ENCODE measurements at regions not wholly inside any gene's neighbourhood (a gene's known extent, or its start where the extent isn't known, plus 50 kb on each side); places are given as distances from the start of the nearest gene placed in this dataset.
"Not testable (repeated sequence)": the region's sequence is repeated elsewhere in the genome, so short reads cannot be mapped to it uniquely, and the experiment has no call there.

GRCh38 chr3:139140553-139140952 lies 95.9 kb upstream of the PRR23C start:
- no peaks in the 10 kb centered on the region for H3K36me3 ChIP-seq (ENCODE audit: insufficient read depth, insufficient read length, low read length)
- no peak for DNase-seq (ENCODE audit: low read depth, low spot score)
- H3K4me3 ChIP-seq (ENCODE audit: insufficient read length, low read depth): no peak overlapping the region
- no peaks in the 10 kb centered on the region for H3K27me3 ChIP-seq (ENCODE audit: insufficient read depth, insufficient read length)
- no peak overlapping the region for H3K9ac ChIP-seq (ENCODE audit: insufficient read length, low read depth)
- TF ChIP-seq YY1 (IDR thresholded peaks at IDR 0.05; ENCODE audit: insufficient read depth, insufficient read length) (no peak), SUZ12 (IDR thresholded peaks at IDR 0.05; ENCODE audit: extremely low read depth, insufficient read depth, insufficient read length) (no peak), ZNF274 (IDR thresholded peaks at IDR 0.05; ENCODE audit: low read depth, low read length) (no peak)
- H3K9me3 ChIP-seq (ENCODE audit: insufficient read depth, low read length): no peaks in the 10 kb centered on the region
- no peaks in the 10 kb centered on the region for H3K4me1 ChIP-seq (ENCODE audit: insufficient read depth, insufficient read length)

GRCh38 chr3:139145980-139146379 lies 101.3 kb upstream of the PRR23C start:
- not testable (repeated sequence) for H3K27me3 ChIP-seq (ENCODE audit: insufficient read depth, insufficient read length); H3K36me3 ChIP-seq (ENCODE audit: insufficient read depth, insufficient read length, low read length); H3K9ac ChIP-seq (ENCODE audit: insufficient read length, low read depth); H3K9me3 ChIP-seq (ENCODE audit: insufficient read depth, low read length); DNase-seq (ENCODE audit: low read depth, low spot score); H3K4me1 ChIP-seq (ENCODE audit: insufficient read depth, insufficient read length); H3K4me3 ChIP-seq (ENCODE audit: insufficient read length, low read depth)

- H3K36me3 ChIP-seq (ENCODE audit: insufficient read depth, insufficient read length, low read length): no peaks in the 10 kb centered on the region
- DNase-seq (ENCODE audit: low read depth, low spot score): no peak
- H3K9me3 ChIP-seq (ENCODE audit: insufficient read depth, low read length): peaks cover 3% of the 10 kb centered on the region; the same call in 1 of the 2 replicates
- TF ChIP-seq ZNF274 (IDR thresholded peaks at IDR 0.05; ENCODE audit: low read depth, low read length) (no peak), SUZ12 (IDR thresholded peaks at IDR 0.05; ENCODE audit: extremely low read depth, insufficient read depth, insufficient read length) (no peak), YY1 (IDR thresholded peaks at IDR 0.05; ENCODE audit: insufficient read depth, insufficient read length) (no peak)
- no peak overlapping the region for H3K4me3 ChIP-seq (ENCODE audit: insufficient read length, low read depth)
- no peak overlapping the region for H3K9ac ChIP-seq (ENCODE audit: insufficient read length, low read depth)
- H3K4me1 ChIP-seq (ENCODE audit: insufficient read depth, insufficient read length): no peaks in the 10 kb centered on the region
- H3K27me3 ChIP-seq (ENCODE audit: insufficient read depth, insufficient read length): no peaks in the 10 kb centered on the region
Measured at GRCh38 chr3:139151530-139151929, 106.8 kb upstream of the PRR23C start.

GRCh38 chr3:139153434-139153833 lies 108.7 kb upstream of the PRR23C start:
- not testable (repeated sequence) for H3K4me3 ChIP-seq (ENCODE audit: insufficient read length, low read depth)

GRCh38 chr3:139157161-139157932 lies 112.7 kb upstream of the PRR23C start:
- H3K36me3 ChIP-seq (ENCODE audit: insufficient read depth, insufficient read length, low read length): no peaks in the 10 kb centered on the region
- TF ChIP-seq SUZ12 (IDR thresholded peaks at IDR 0.05; ENCODE audit: extremely low read depth, insufficient read depth, insufficient read length) (no peak), YY1 (IDR thresholded peaks at IDR 0.05; ENCODE audit: insufficient read depth, insufficient read length) (no peak), ZNF274 (IDR thresholded peaks at IDR 0.05; ENCODE audit: low read depth, low read length) (no peak)
- H3K27me3 ChIP-seq (ENCODE audit: insufficient read depth, insufficient read length): peaks cover 2% of the 10 kb centered on the region
- H3K4me1 ChIP-seq (ENCODE audit: insufficient read depth, insufficient read length): no peaks in the 10 kb centered on the region
- no peak overlapping the region for H3K9ac ChIP-seq (ENCODE audit: insufficient read length, low read depth)
- H3K4me3 ChIP-seq (ENCODE audit: insufficient read length, low read depth): no peak overlapping the region
- peaks cover 1% of the 10 kb centered on the region; the same call in 1 of the 2 replicates for H3K9me3 ChIP-seq (ENCODE audit: insufficient read depth, low read length)
- no peak for DNase-seq (ENCODE audit: low read depth, low spot score)

More at GRCh38 chr3:139153434-139153833, 108.7 kb upstream of the PRR23C start:
- H3K9ac ChIP-seq (ENCODE audit: insufficient read length, low read depth); H3K36me3 ChIP-seq (ENCODE audit: insufficient read depth, insufficient read length, low read length); H3K27me3 ChIP-seq (ENCODE audit: insufficient read depth, insufficient read length); H3K9me3 ChIP-seq (ENCODE audit: insufficient read depth, low read length); H3K4me1 ChIP-seq (ENCODE audit: insufficient read depth, insufficient read length); DNase-seq (ENCODE audit: low read depth, low spot score): not testable (repeated sequence)

GRCh38 chr3:139159356-139159755 lies 114.7 kb upstream of the PRR23C start:
- H3K4me3 ChIP-seq (ENCODE audit: insufficient read length, low read depth): no peak overlapping the region
- H3K36me3 ChIP-seq (ENCODE audit: insufficient read depth, insufficient read length, low read length): no peaks in the 10 kb centered on the region
- H3K4me1 ChIP-seq (ENCODE audit: insufficient read depth, insufficient read length): no peaks in the 10 kb centered on the region
- no peak overlapping the region for H3K9ac ChIP-seq (ENCODE audit: insufficient read length, low read depth)
- H3K27me3 ChIP-seq (ENCODE audit: insufficient read depth, insufficient read length): peaks cover 2% of the 10 kb centered on the region
- no peak for DNase-seq (ENCODE audit: low read depth, low spot score)
- TF ChIP-seq SUZ12 (IDR thresholded peaks at IDR 0.05; ENCODE audit: extremely low read depth, insufficient read depth, insufficient read length) (no peak), ZNF274 (IDR thresholded peaks at IDR 0.05; ENCODE audit: low read depth, low read length) (no peak), YY1 (IDR thresholded peaks at IDR 0.05; ENCODE audit: insufficient read depth, insufficient read length) (no peak)
- H3K9me3 ChIP-seq (ENCODE audit: insufficient read depth, low read length): no peaks in the 10 kb centered on the region

GRCh38 chr3:139173372-139174108 lies 128.8 kb upstream of the PRR23C start:
- no peaks in the 10 kb centered on the region for H3K27me3 ChIP-seq (ENCODE audit: insufficient read depth, insufficient read length)
- no peak overlapping the region for H3K4me3 ChIP-seq (ENCODE audit: insufficient read length, low read depth)
- TF ChIP-seq YY1 (IDR thresholded peaks at IDR 0.05; ENCODE audit: insufficient read depth, insufficient read length): no peak
- TF ChIP-seq ZNF274 (IDR thresholded peaks at IDR 0.05; ENCODE audit: low read depth, low read length): no peak
- no peak for TF ChIP-seq SUZ12 (IDR thresholded peaks at IDR 0.05; ENCODE audit: extremely low read depth, insufficient read depth, insufficient read length)
- no peaks in the 10 kb centered on the region for H3K4me1 ChIP-seq (ENCODE audit: insufficient read depth, insufficient read length)
- DNase-seq (ENCODE audit: low read depth, low spot score): no peak
- peaks cover 17% of the 10 kb centered on the region; the same call in 1 of the 2 replicates for H3K9me3 ChIP-seq (ENCODE audit: insufficient read depth, low read length)
- no peaks in the 10 kb centered on the region for H3K36me3 ChIP-seq (ENCODE audit: insufficient read depth, insufficient read length, low read length)
- H3K9ac ChIP-seq (ENCODE audit: insufficient read length, low read depth): no peak overlapping the region
